IPS-18c (cell line): ENCODE measurements at regions not wholly inside any gene's neighbourhood (a gene's known extent, or its start where the extent isn't known, plus 50 kb on each side); places are given as distances from the start of the nearest gene placed in this dataset.

Source experiments
- H3K4me3 ChIP-seq: 2 replicates; pipeline ENCODE4 v1.7.0; 2013; ENCODE audit warnings: low read depth, mild to moderate bottlenecking, low read length, moderate library complexity; ENCODE audit not compliant: insufficient read depth
- H3K9me3 ChIP-seq: one replicate; pipeline ENCODE4 v1.6.1; 2013; ENCODE audit warnings: mild to moderate bottlenecking, low read length, moderate library complexity; ENCODE audit not compliant: control insufficient read depth, insufficient read depth

- Histone ChIP-seq H3K9me3 (no peaks in the 10 kb centered on the region), H3K4me3 (no peak overlapping the region)
These were observed 98.8 kb upstream of the ZBTB20 start for GRCh38 chr3:115245899-115246298.

- Histone ChIP-seq H3K9me3 (no peaks in the 10 kb centered on the region), H3K4me3 (no peak overlapping the region)
These were observed 99.5 kb upstream of the ZBTB20 start for GRCh38 chr3:115246461-115247020.

- H3K4me3 ChIP-seq, result no peak overlapping the region
- no peaks in the 10 kb centered on the region for H3K9me3 ChIP-seq
These were observed 101.2 kb upstream of the ZBTB20 start for GRCh38 chr3:115248274-115248673.

- no peak overlapping the region for H3K4me3 ChIP-seq
- no peaks in the 10 kb centered on the region for H3K9me3 ChIP-seq
These were observed 104.4 kb upstream of the ZBTB20 start for GRCh38 chr3:115251509-115251908.

- Histone ChIP-seq H3K9me3 (no peaks in the 10 kb centered on the region), H3K4me3 (no peak overlapping the region)
These were observed 105.6 kb upstream of the ZBTB20 start for GRCh38 chr3:115252679-115253078.

GRCh38 chr3:115254492-115255196 lies 107.6 kb upstream of the ZBTB20 start:
- no peaks in the 10 kb centered on the region for H3K9me3 ChIP-seq
- no peak overlapping the region for H3K4me3 ChIP-seq

GRCh38 chr3:115255197-115255585 lies 108.1 kb upstream of the ZBTB20 start:
- Histone ChIP-seq H3K4me3 (no peak overlapping the region), H3K9me3 (no peaks in the 10 kb centered on the region)

- H3K9me3 ChIP-seq, result no peaks in the 10 kb centered on the region
- no peak overlapping the region for H3K4me3 ChIP-seq
These were observed 123.8 kb upstream of the ZBTB20 start for GRCh38 chr3:115270849-115271248.

GRCh38 chr3:115272036-115272824 lies 125.1 kb upstream of the ZBTB20 start:
- H3K9me3 ChIP-seq, result no peaks in the 10 kb centered on the region
- H3K4me3 ChIP-seq, result no peak overlapping the region

- Histone ChIP-seq H3K9me3 (no peaks in the 10 kb centered on the region), H3K4me3 (no peak overlapping the region)
These were observed 128.8 kb upstream of the ZBTB20 start for GRCh38 chr3:115275896-115276295.

GRCh38 chr3:115279939-115280338 lies 132.9 kb upstream of the ZBTB20 start:
- Histone ChIP-seq H3K4me3 (no peak overlapping the region), H3K9me3 (no peaks in the 10 kb centered on the region)

- Histone ChIP-seq H3K4me3 (no peak overlapping the region), H3K9me3 (no peaks in the 10 kb centered on the region)
These were observed 133.4 kb upstream of the ZBTB20 start for GRCh38 chr3:115280506-115280905.

GRCh38 chr3:115281697-115282675 lies 134.9 kb upstream of the ZBTB20 start:
- Histone ChIP-seq H3K9me3 (no peaks in the 10 kb centered on the region), H3K4me3 (no peak overlapping the region)

GRCh38 chr3:115284980-115285379 lies 137.9 kb upstream of the ZBTB20 start:
- no peaks in the 10 kb centered on the region for H3K9me3 ChIP-seq
- H3K4me3 ChIP-seq, result no peak overlapping the region

GRCh38 chr3:115286529-115287197 lies 139.6 kb upstream of the ZBTB20 start:
- no peaks in the 10 kb centered on the region for H3K9me3 ChIP-seq
- no peak overlapping the region for H3K4me3 ChIP-seq

GRCh38 chr3:115287198-115287597 lies 140.1 kb upstream of the ZBTB20 start:
- Histone ChIP-seq H3K4me3 (no peak overlapping the region), H3K9me3 (no peaks in the 10 kb centered on the region)

- Histone ChIP-seq H3K4me3 (no peak overlapping the region), H3K9me3 (no peaks in the 10 kb centered on the region)
These were observed 145.0 kb upstream of the ZBTB20 start for GRCh38 chr3:115292131-115292530.
